SK-N-SH (cell line): ENCODE measurements at regions not wholly inside any gene's neighbourhood (a gene's known extent, or its start where the extent isn't known, plus 50 kb on each side); places are given as distances from the start of the nearest gene placed in this dataset.

Experiments
- CTCF ChIA-PET: fragments of 300-600, 350-600 bp; formaldehyde crosslinking; extraction: SDS; loops from one replicate; lab custom pipeline; 2021; lab: Yijun Ruan, JAX
- POLR2A ChIA-PET: fragments of 350-600 bp; sonication (Branson Sonifier 250); formaldehyde crosslinking; extraction: SDS; loops from one replicate; lab custom pipeline; 2020; ENCODE audit warnings: antibody characterized with exemption, inconsistent platforms; lab: Yijun Ruan, JAX
- DNase-seq: peaks from one replicate; pipeline ENCODE4 v3.0.0; 2012
- H2AFZ ChIP-seq: fragments of 200-600 bp; sonication (generic); 2 replicates; pipeline ENCODE4 v1.8.1; 2016; ENCODE audit warnings: antibody characterized with exemption, mild to moderate bottlenecking, low read depth
- H3F3A ChIP-seq: fragments of 200-600 bp; sonication (generic); replicated peaks from 2 replicates; pipeline ENCODE3; 2016; ENCODE audit warnings: antibody characterized with exemption, mild to moderate bottlenecking; ENCODE audit not compliant: insufficient read depth
- H3K27ac ChIP-seq, 2 experiments: fragments of 200-500 bp in 1 of 2; fragments of 200-600 bp in 1 of 2; sonication (Bioruptor generic) in 1 of 2; sonication (generic), shearing (Covaris generic) in 1 of 2; 2 replicates each; pipeline versions ENCODE4 v1.5.1 to v1.6.1; 2014 to 2016; ENCODE audit warnings: low read depth in 2 of 2, inconsistent platforms in 1 of 2, low read length in 1 of 2, mild to moderate bottlenecking in 1 of 2, mixed read lengths in 1 of 2
- H3K27me3 ChIP-seq: fragments of 200-600 bp; sonication (generic), shearing (Covaris generic); 2 replicates; pipeline ENCODE4 v1.6.1; 2016; ENCODE audit warnings: mixed run types; ENCODE audit not compliant: insufficient read depth
- H3K36me3 ChIP-seq, 2 experiments: fragments of 200-500 bp in 1 of 2; fragments of 200-600 bp in 1 of 2; sonication (Bioruptor generic) in 1 of 2; sonication (generic) in 1 of 2; replicated peaks in 1 of 2; 2 replicates each; pipeline versions ENCODE3 to v1.5.1; 2014 to 2016; ENCODE audit warnings: low read length in 1 of 2, mild to moderate bottlenecking in 1 of 2; ENCODE audit not compliant: insufficient read depth in 2 of 2, control insufficient read depth in 1 of 2
- H3K4me1 ChIP-seq, 2 experiments: fragments of 200-500 bp in 1 of 2; fragments of 200-600 bp in 1 of 2; sonication (Bioruptor generic) in 1 of 2; sonication (generic), shearing (Covaris generic) in 1 of 2; 2 replicates each; pipeline versions ENCODE4 v1.5.1 to v1.6.1; 2014 to 2016; ENCODE audit warnings: low read depth in 1 of 2, low read length in 1 of 2, mixed run types in 1 of 2; ENCODE audit not compliant: insufficient read depth in 2 of 2, control insufficient read depth in 1 of 2
- H3K4me2 ChIP-seq: fragments of 200-600 bp; sonication (generic), shearing (Covaris generic); 2 replicates; pipeline ENCODE4 v1.6.1; 2017; ENCODE audit warnings: mixed run types
- H3K4me3 ChIP-seq, 2 experiments: fragments of 200-500 bp in 1 of 2; fragments of 200-600 bp in 1 of 2; sonication (Bioruptor generic) in 1 of 2; sonication (generic), shearing (Covaris generic) in 1 of 2; 2 replicates each; pipeline versions ENCODE4 v1.5.1 to v1.8.1; 2014 to 2016; ENCODE audit warnings: low read depth in 2 of 2, inconsistent platforms in 1 of 2, low read length in 1 of 2, mild to moderate bottlenecking in 1 of 2, mixed read lengths in 1 of 2, moderate library complexity in 1 of 2
- H3K79me2 ChIP-seq: fragments of 200-600 bp; sonication (generic); 2 replicates; pipeline ENCODE4 v1.8.1; 2017; ENCODE audit warnings: mild to moderate bottlenecking; ENCODE audit not compliant: insufficient read depth
- H3K9ac ChIP-seq: fragments of 200-600 bp; sonication (generic); 2 replicates; pipeline ENCODE4 v1.6.1; 2017; ENCODE audit warnings: mixed run types
- H3K9me2 ChIP-seq: fragments of 200-600 bp; sonication (generic); 2 replicates; pipeline ENCODE4 v1.6.1; 2017; ENCODE audit warnings: mixed run types
- H3K9me3 ChIP-seq: fragments of 200-600 bp; sonication (generic); 2 replicates; pipeline ENCODE4 v1.6.1; 2017; ENCODE audit warnings: mixed run types, mild to moderate bottlenecking, moderate library complexity
- H4K20me1 ChIP-seq: fragments of 200-600 bp; sonication (generic); 2 replicates; pipeline ENCODE4 v1.6.1; 2017; ENCODE audit warnings: mild to moderate bottlenecking, mixed run types; ENCODE audit not compliant: insufficient read depth
- ELF1 ChIP-seq: IDR thresholded peaks from 2 replicates; pipeline ENCODE4 v1.4.0; 2012
- EP300 ChIP-seq, 2 experiments: IDR thresholded peaks; 2 replicates each; pipeline versions ENCODE4 v1.4.0 to v1.6.1; 2012; ENCODE audit warnings: borderline replicate concordance in 1 of 2, low read depth in 1 of 2, low read length in 1 of 2
- FOSL2 ChIP-seq: IDR thresholded peaks from 2 replicates; pipeline ENCODE4 v1.4.0; 2012; ENCODE audit warnings: low read depth, mild to moderate bottlenecking, moderate library complexity, borderline replicate concordance
- FOXJ3 ChIP-seq: sonication (generic); formaldehyde crosslinking; IDR thresholded peaks from 2 replicates; pipeline ENCODE4 v1.5.1; 2020; ENCODE audit warnings: mild to moderate bottlenecking, missing genetic modification reagents
- GABPA ChIP-seq: IDR thresholded peaks from 2 replicates; pipeline ENCODE4 v1.4.0; 2012; ENCODE audit warnings: low read depth, mild to moderate bottlenecking
- GATA2 ChIP-seq: sonication (generic); formaldehyde crosslinking; IDR thresholded peaks from 2 replicates; pipeline ENCODE4 v1.5.0; 2020; ENCODE audit warnings: mild to moderate bottlenecking, missing genetic modification reagents
- JUND ChIP-seq: IDR thresholded peaks from 2 replicates; pipeline ENCODE4 v1.4.0; 2012
- MAX ChIP-seq: IDR thresholded peaks from 2 replicates; pipeline ENCODE4 v1.4.0; 2012; ENCODE audit warnings: low read depth
- MEF2A ChIP-seq: IDR thresholded peaks from 2 replicates; pipeline ENCODE4 v1.4.0; 2012; ENCODE audit warnings: low read depth, borderline replicate concordance
- NFIC ChIP-seq: IDR thresholded peaks from 2 replicates; pipeline ENCODE4 v1.4.0; 2012; ENCODE audit warnings: borderline replicate concordance
- RAD21 ChIP-seq: IDR thresholded peaks from 2 replicates; pipeline ENCODE4 v1.6.1; 2012; ENCODE audit warnings: mild to moderate bottlenecking, low read length
- RCOR1 ChIP-seq: fragments of 150-350 bp; IDR thresholded peaks from 2 replicates; pipeline ENCODE4 v1.6.1; 2017; ENCODE audit warnings: antibody characterized with exemption, low read length
- TCF12 ChIP-seq: IDR thresholded peaks from 2 replicates; pipeline ENCODE4 v1.4.0; 2012
- WGBS: methylation state at CpG from one replicate; pipeline ENCODE4 v1.1.6; 2017; ENCODE audit warnings: low lambda C conversion rate; 5-methylcytosine and 5-hydroxymethylcytosine counted together
- TF ChIP-seq, protein P1 (sequence below): fragments of 200-600 bp; sonication (generic); IDR thresholded peaks from 2 replicates; pipeline ENCODE4 v1.6.1; 2017; ENCODE audit warnings: antibody characterized with exemption, mild to moderate bottlenecking, moderate library complexity
- TF ChIP-seq, protein P2 (sequence below): IDR thresholded peaks from 2 replicates; pipeline ENCODE4; 2012
- TF ChIP-seq, protein P3 (sequence below): IDR thresholded peaks from 2 replicates; pipeline ENCODE4 v1.4.0; 2012; ENCODE audit warnings: low read depth, borderline replicate concordance

DNA sequence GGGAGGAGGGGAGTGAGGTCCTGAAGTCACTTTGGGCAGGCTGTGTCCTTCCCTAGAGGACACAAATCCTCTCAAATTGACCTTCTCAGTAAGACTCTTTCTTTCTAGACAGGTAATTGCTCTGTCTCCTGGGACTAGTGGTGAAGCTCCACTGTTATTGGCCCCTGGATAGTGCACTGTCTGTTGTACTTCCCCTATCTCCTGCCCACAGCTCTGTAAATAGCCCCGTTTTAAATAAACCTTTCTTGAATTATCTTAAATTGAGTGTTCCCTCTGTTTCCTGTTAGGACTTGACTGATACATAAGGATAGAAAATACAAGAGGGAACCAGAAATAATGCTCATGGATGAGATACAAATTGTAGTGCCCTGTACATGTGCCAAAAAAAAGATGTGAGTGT lies 229.5 kb upstream of the USP24 start:
- Histone ChIP-seq H3K27me3 (no peaks in the 10 kb centered on the region), H3K79me2 (no peaks in the 10 kb centered on the region), H3K4me1 (peaks cover 0 to 5% of the 10 kb centered on the region in 2 experiments; a peak in 3 of 4 replicates), H3F3A (peaks cover 14% of the 10 kb centered on the region), H2AFZ (no peak overlapping the region), H3K4me3 (no peak overlapping the region), H3K27ac (no peak overlapping the region), H3K9ac (no peak overlapping the region), H3K4me2 (no peak overlapping the region), H4K20me1 (no peaks in the 10 kb centered on the region), H3K9me3 (no peaks in the 10 kb centered on the region), H3K9me2 (no peaks in the 10 kb centered on the region), H3K36me3 (no peaks in the 10 kb centered on the region)
- ChIA-PET POLR2A (no interaction called here), CTCF (no interaction called here)
- WGBS, result 92% methylated on average over 1 of the region's 1 CpG
- DNase-seq, result no peak
- TF ChIP-seq MAX (no peak), ELF1 (no peak), FOXJ3 (CRISPR knock-in tag) (no peak), MEF2A (no peak), NFIC (no peak), GATA2 (CRISPR knock-in tag) (no peak), EP300 (IDR thresholded peaks at IDR 0.05; ENCODE audit: borderline replicate concordance in 1 of 2, low read depth in 1 of 2, low read length in 1 of 2) (no peak), RAD21 (no peak), GABPA (no peak)
- TF ChIP-seq, protein P1, sequence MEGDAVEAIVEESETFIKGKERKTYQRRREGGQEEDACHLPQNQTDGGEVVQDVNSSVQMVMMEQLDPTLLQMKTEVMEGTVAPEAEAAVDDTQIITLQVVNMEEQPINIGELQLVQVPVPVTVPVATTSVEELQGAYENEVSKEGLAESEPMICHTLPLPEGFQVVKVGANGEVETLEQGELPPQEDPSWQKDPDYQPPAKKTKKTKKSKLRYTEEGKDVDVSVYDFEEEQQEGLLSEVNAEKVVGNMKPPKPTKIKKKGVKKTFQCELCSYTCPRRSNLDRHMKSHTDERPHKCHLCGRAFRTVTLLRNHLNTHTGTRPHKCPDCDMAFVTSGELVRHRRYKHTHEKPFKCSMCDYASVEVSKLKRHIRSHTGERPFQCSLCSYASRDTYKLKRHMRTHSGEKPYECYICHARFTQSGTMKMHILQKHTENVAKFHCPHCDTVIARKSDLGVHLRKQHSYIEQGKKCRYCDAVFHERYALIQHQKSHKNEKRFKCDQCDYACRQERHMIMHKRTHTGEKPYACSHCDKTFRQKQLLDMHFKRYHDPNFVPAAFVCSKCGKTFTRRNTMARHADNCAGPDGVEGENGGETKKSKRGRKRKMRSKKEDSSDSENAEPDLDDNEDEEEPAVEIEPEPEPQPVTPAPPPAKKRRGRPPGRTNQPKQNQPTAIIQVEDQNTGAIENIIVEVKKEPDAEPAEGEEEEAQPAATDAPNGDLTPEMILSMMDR, result no peak
- TF ChIP-seq, protein P2, sequence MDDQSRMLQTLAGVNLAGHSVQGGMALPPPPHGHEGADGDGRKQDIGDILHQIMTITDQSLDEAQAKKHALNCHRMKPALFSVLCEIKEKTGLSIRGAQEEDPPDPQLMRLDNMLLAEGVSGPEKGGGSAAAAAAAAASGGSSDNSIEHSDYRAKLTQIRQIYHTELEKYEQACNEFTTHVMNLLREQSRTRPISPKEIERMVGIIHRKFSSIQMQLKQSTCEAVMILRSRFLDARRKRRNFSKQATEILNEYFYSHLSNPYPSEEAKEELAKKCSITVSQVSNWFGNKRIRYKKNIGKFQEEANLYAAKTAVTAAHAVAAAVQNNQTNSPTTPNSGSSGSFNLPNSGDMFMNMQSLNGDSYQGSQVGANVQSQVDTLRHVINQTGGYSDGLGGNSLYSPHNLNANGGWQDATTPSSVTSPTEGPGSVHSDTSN, result no peak

DNA sequence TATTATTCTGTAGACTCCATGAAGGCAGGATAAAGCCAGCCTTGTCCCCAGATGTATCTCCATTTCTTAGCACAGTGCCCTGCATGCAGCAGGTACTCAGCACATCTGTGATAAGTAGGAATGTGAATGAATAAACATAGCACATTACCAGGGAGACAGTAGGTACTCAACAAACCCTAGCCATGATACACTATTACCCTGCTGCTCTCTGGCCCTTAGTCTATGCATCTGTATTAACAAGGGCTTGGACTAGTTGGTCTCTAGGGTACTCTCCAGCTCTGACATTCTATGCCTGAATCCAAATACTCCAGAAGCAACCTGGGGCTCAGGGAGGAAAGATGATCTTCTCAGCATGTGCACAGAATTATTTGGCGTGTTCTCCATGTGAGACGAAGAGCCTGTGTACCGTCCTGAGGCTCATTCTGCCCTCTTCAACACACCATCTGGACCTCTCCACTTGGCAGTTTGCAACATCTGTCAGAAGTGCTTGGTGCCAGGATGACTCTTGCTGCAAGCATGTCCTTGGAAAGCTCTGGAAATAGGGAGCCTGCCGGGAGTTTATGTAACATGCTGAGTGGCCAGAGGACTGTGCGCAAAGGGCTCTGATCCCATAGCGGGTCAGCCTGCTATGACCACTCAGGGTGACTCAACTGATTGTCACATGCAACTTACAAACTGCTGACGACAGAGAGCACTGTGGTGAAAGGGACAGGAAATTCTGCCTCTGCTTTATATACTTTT lies 228.2 kb upstream of the USP24 start:
- Histone ChIP-seq H3K9me3 (no peaks in the 10 kb centered on the region), H3K9ac (no peak overlapping the region)
- POLR2A ChIA-PET, result no interaction called here
- peak; percentile 75 for TF ChIP-seq TCF12
- peak; percentile 85 for TF ChIP-seq MAX
- TF ChIP-seq RCOR1, result no peak
- TF ChIP-seq JUND, result 0 out of 2 replicates have a peak, but pooled peaks have one; percentile 25
- no peak for TF ChIP-seq GABPA
- TF ChIP-seq FOSL2, result peak; percentile 34; the same call in 1 of the 2 replicates
- peak; percentile 62 for TF ChIP-seq NFIC
- TF ChIP-seq, protein P3, sequence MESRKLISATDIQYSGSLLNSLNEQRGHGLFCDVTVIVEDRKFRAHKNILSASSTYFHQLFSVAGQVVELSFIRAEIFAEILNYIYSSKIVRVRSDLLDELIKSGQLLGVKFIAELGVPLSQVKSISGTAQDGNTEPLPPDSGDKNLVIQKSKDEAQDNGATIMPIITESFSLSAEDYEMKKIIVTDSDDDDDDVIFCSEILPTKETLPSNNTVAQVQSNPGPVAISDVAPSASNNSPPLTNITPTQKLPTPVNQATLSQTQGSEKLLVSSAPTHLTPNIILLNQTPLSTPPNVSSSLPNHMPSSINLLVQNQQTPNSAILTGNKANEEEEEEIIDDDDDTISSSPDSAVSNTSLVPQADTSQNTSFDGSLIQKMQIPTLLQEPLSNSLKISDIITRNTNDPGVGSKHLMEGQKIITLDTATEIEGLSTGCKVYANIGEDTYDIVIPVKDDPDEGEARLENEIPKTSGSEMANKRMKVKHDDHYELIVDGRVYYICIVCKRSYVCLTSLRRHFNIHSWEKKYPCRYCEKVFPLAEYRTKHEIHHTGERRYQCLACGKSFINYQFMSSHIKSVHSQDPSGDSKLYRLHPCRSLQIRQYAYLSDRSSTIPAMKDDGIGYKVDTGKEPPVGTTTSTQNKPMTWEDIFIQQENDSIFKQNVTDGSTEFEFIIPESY, result 0 out of 2 replicates have a peak, but pooled peaks have one; percentile 20
- 0 out of 4 replicates have a peak, but pooled peaks of 1 of the 2 experiments have one; percentile 19 for TF ChIP-seq EP300 (IDR thresholded peaks at IDR 0.05; ENCODE audit: borderline replicate concordance in 1 of 2, low read depth in 1 of 2, low read length in 1 of 2)
- TF ChIP-seq, all 33 proteins: peak for 7
- DNase-seq, result no peak
- Histone ChIP-seq H3K4me2 (no peak overlapping the region), H3K27me3 (no peaks in the 10 kb centered on the region), H3K4me1 (peaks cover 0 to 5% of the 10 kb centered on the region in 2 experiments; a peak in 3 of 4 replicates), H3K9me2 (0 out of 2 replicates have a peak, but pooled peaks cover 3% of the 10 kb centered on the region), H2AFZ (no peak overlapping the region), H3K27ac (peak overlapping the region in 1 of 2 experiments; percentile 35; a peak in 1 of 4 replicates), H3F3A (peaks cover 14% of the 10 kb centered on the region), H3K36me3 (no peaks in the 10 kb centered on the region), H3K4me3 (no peak overlapping the region), H3K79me2 (no peaks in the 10 kb centered on the region), H4K20me1 (no peaks in the 10 kb centered on the region)
- WGBS, result 68% methylated on average over 7 of the region's 7 CpGs
- CTCF ChIA-PET, result no interaction called here
